H9 (cell line): ENCODE measurements at regions not wholly inside any gene's neighbourhood (a gene's known extent, or its start where the extent isn't known, plus 50 kb on each side); places are given as distances from the start of the nearest gene placed in this dataset.

ENCODE experiments used
- DNase-seq: peaks from one replicate; pipeline ENCODE4 v3.0.0-alpha.2; 2017
- H2AFZ ChIP-seq: one replicate; pipeline ENCODE4 v1.6.1; 2013; ENCODE audit warnings: mild to moderate bottlenecking, low read length, control low read depth, moderate library complexity
- H2AK5ac ChIP-seq: 2 replicates; pipeline ENCODE4 v1.6.1; 2013; ENCODE audit warnings: low read length, control low read depth, mixed read lengths; ENCODE audit not compliant: insufficient read length
- H2BK120ac ChIP-seq: one replicate; pipeline ENCODE4 v1.6.1; 2013; ENCODE audit warnings: low read depth, mild to moderate bottlenecking, low read length, control low read depth, inconsistent platforms; ENCODE audit not compliant: poor library complexity, severe bottlenecking
- H2BK12ac ChIP-seq: 2 replicates; pipeline ENCODE4 v1.6.1; 2013; ENCODE audit warnings: low read length, control low read depth, mixed read lengths, low read depth; ENCODE audit not compliant: insufficient read length
- H2BK15ac ChIP-seq: 2 replicates; pipeline ENCODE4 v1.6.1; 2013; ENCODE audit warnings: low read depth, low read length, control low read depth
- H2BK20ac ChIP-seq: one replicate; pipeline ENCODE4 v1.6.1; 2013; ENCODE audit warnings: low read depth, mild to moderate bottlenecking, low read length, control low read depth, inconsistent platforms; ENCODE audit not compliant: poor library complexity, severe bottlenecking
- H2BK5ac ChIP-seq: 2 replicates; pipeline ENCODE4 v1.6.1; 2013; ENCODE audit warnings: low read length, control low read depth, mixed read lengths; ENCODE audit not compliant: insufficient read length
- H3K14ac ChIP-seq: 2 replicates; pipeline ENCODE4 v1.6.1; 2013; ENCODE audit warnings: low read length, control low read depth; ENCODE audit not compliant: insufficient read depth
- H3K18ac ChIP-seq: 2 replicates; pipeline ENCODE4 v1.6.1; 2013; ENCODE audit warnings: low read depth, mild to moderate bottlenecking, mixed read lengths, low read length, control low read depth; ENCODE audit not compliant: insufficient read length
- H3K23ac ChIP-seq: 2 replicates; pipeline ENCODE4 v1.6.1; 2013; ENCODE audit warnings: low read length, control low read depth, mixed read lengths, low read depth; ENCODE audit not compliant: insufficient read length
- H3K23me2 ChIP-seq: 2 replicates; pipeline ENCODE4 v1.6.1; 2013; ENCODE audit warnings: low read depth, mild to moderate bottlenecking, mixed read lengths, low read length, control low read depth; ENCODE audit not compliant: insufficient read length, poor library complexity, severe bottlenecking
- H3K27ac ChIP-seq: 2 replicates; pipeline ENCODE4 v1.5.1; 2013; ENCODE audit warnings: low read length, control low read depth, mixed read lengths, low read depth; ENCODE audit not compliant: insufficient read length
- H3K27me3 ChIP-seq: 2 replicates; pipeline ENCODE4 v1.6.1; 2013; ENCODE audit warnings: low read length, control low read depth, inconsistent platforms; ENCODE audit not compliant: insufficient read depth
- H3K4ac ChIP-seq: 2 replicates; pipeline ENCODE4 v1.6.1; 2013; ENCODE audit warnings: low read depth, mild to moderate bottlenecking, control low read depth, inconsistent platforms, low read length, moderate library complexity
- H3K4me1 ChIP-seq: 2 replicates; pipeline ENCODE4 v1.6.1; 2013; ENCODE audit warnings: low read length, control low read depth, inconsistent platforms; ENCODE audit not compliant: insufficient read depth
- H3K4me2 ChIP-seq: 2 replicates; pipeline ENCODE4 v1.6.1; 2013; ENCODE audit warnings: low read length, control low read depth, mixed read lengths; ENCODE audit not compliant: insufficient read length, insufficient read depth
- H3K56ac ChIP-seq: 2 replicates; pipeline ENCODE4 v1.6.1; 2013; ENCODE audit warnings: low read depth, mild to moderate bottlenecking, mixed read lengths, low read length, control low read depth; ENCODE audit not compliant: insufficient read length
- H3K79me1 ChIP-seq: 2 replicates; pipeline ENCODE4 v1.6.1; 2013; ENCODE audit warnings: low read depth, mild to moderate bottlenecking, moderate library complexity, low read length, control low read depth, inconsistent platforms; ENCODE audit not compliant: insufficient read depth, poor library complexity, severe bottlenecking
- H3K79me2 ChIP-seq: 2 replicates; pipeline ENCODE4 v1.6.1; 2013; ENCODE audit warnings: low read length, control low read depth, inconsistent platforms; ENCODE audit not compliant: insufficient read depth
- H3K9ac ChIP-seq: 2 replicates; pipeline ENCODE4 v1.6.1; 2013; ENCODE audit warnings: low read length, control low read depth, mixed read lengths; ENCODE audit not compliant: insufficient read length; ENCODE audit errors: extremely low read depth
- H3K9me3 ChIP-seq: one replicate; pipeline ENCODE4 v1.6.1; 2013; ENCODE audit warnings: low read depth, low read length, inconsistent platforms; ENCODE audit not compliant: control insufficient read depth
- H3T11ph ChIP-seq: one replicate; pipeline ENCODE4 v1.6.1; 2013; ENCODE audit warnings: mild to moderate bottlenecking, low read length, control low read depth, inconsistent platforms
- H4K20me1 ChIP-seq: one replicate; pipeline ENCODE4 v1.6.1; 2013; ENCODE audit not compliant: control insufficient read depth, insufficient read length, insufficient read depth
- H4K5ac ChIP-seq: 2 replicates; pipeline ENCODE4 v1.6.1; 2013; ENCODE audit warnings: low read depth, mild to moderate bottlenecking, mixed read lengths, low read length, control low read depth; ENCODE audit not compliant: insufficient read length
- H4K8ac ChIP-seq: replicated peaks from 2 replicates; pipeline ENCODE4 v1.6.1; 2013; ENCODE audit warnings: low read length, control low read depth, mixed read lengths, low read depth; ENCODE audit not compliant: insufficient read length
- H4K91ac ChIP-seq: 2 replicates; pipeline ENCODE4 v1.6.1; 2013; ENCODE audit warnings: low read depth, mild to moderate bottlenecking, moderate library complexity, mixed read lengths, low read length, control low read depth; ENCODE audit not compliant: insufficient read length
- H3K27ac Mint-ChIP-seq, 3 experiments: 2 replicates in 2 of 3; 3 replicates in 1 of 3; pipeline ENCODE4 v1.8.0; 2020 to 2021; ENCODE audit warnings: mixed read lengths in 3 of 3, mild to moderate bottlenecking in 1 of 3, moderate library complexity in 1 of 3
- H3K27me3 Mint-ChIP-seq: 2 replicates; pipeline ENCODE4 v1.8.0; 2021; ENCODE audit warnings: low read depth, mild to moderate bottlenecking, moderate library complexity, mixed read lengths
- H3K36me3 Mint-ChIP-seq, 3 experiments: 2 replicates in 2 of 3; 3 replicates in 1 of 3; pipeline ENCODE4 v1.8.0; 2020 to 2021; ENCODE audit warnings: low read depth in 3 of 3, mixed read lengths in 3 of 3; ENCODE audit not compliant: insufficient read depth in 1 of 3
- H3K4me1 Mint-ChIP-seq, 2 experiments: 2 replicates each; pipeline ENCODE4 v1.8.0; 2020; ENCODE audit warnings: mixed read lengths in 2 of 2
- H3K4me3 Mint-ChIP-seq, 2 experiments: 2 replicates in 1 of 2; 3 replicates in 1 of 2; pipeline ENCODE4 v1.8.0; 2020 to 2021; ENCODE audit warnings: mild to moderate bottlenecking in 2 of 2, mixed read lengths in 2 of 2, moderate library complexity in 1 of 2
- H3K9me3 Mint-ChIP-seq, 2 experiments: 2 replicates in 1 of 2; 3 replicates in 1 of 2; pipeline ENCODE4 v1.8.0; 2020; ENCODE audit warnings: mild to moderate bottlenecking in 2 of 2, mixed read lengths in 2 of 2, moderate library complexity in 1 of 2
- WGBS: extraction: QIAGEN DNeasy Blood & Tissue Kit; methylation state at CpG from one replicate; pipeline ENCODE4 v1.1.7; 2013; ENCODE audit warnings: missing lambda C conversion rate, low lambda C conversion rate, mixed read lengths; ENCODE audit not compliant: insufficient read length; ENCODE audit errors: extremely low coverage; 5-methylcytosine and 5-hydroxymethylcytosine counted together
- TF ChIP-seq, protein P1 (sequence below): fragments of 200-600 bp; sonication (generic); conservative IDR thresholded peaks from 3 replicates; pipeline ENCODE4 v1.8.0; 2021; ENCODE audit warnings: antibody characterized with exemption, mild to moderate bottlenecking

DNA sequence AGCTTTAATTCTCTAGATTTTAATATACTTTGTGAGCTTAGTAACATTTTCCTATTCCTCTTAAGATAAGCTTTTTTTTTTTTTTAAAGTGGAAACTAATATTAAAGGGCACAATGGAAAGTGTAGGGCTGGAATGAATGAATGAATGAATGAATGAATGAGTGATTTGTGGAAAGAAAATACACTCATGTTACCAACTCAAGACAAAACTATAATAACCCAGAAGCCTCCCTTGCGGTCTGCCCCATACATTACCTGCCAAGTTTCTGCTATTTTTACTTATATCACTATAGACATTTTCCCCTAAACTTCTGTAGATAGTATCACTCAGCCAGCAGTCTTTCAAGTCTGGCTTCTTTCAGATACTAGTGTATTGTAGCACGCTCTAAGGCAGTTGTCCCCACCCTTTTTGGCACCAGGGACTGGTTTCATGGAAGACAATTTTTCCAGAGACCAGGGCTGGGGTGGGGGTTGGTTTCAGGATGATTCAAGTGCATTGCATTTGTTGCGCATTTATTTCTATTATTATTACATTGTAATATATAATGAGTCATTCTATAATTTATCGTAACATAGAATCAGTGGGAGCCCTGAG, 932.2 kb downstream of the TBC1D22A start:
- Histone ChIP-seq H3K56ac (no peak overlapping the region), H4K20me1 (no peaks in the 10 kb centered on the region), H4K8ac (no peak overlapping the region), H4K5ac (no peak overlapping the region), H3K4me2 (no peak overlapping the region), H4K91ac (no peak overlapping the region), H3K9me3 (no peaks in the 10 kb centered on the region), H2AFZ (no peak overlapping the region), H3K27ac (no peak overlapping the region), H2AK5ac (no peak overlapping the region), H3K14ac (no peak overlapping the region), H2BK12ac (no peak overlapping the region), H3K23ac (no peak overlapping the region), H2BK5ac (no peak overlapping the region), H3K79me2 (no peaks in the 10 kb centered on the region), H3T11ph (no peak overlapping the region), H3K9ac (no peak overlapping the region), H3K4ac (no peak overlapping the region), H3K18ac (no peak overlapping the region), H2BK120ac (no peak overlapping the region), H3K4me1 (no peaks in the 10 kb centered on the region), H3K27me3 (no peaks in the 10 kb centered on the region), H2BK20ac (no peak overlapping the region), H2BK15ac (no peak overlapping the region), H3K79me1 (no peaks in the 10 kb centered on the region), H3K23me2 (no peaks in the 10 kb centered on the region)
- Mint-ChIP-seq H3K9me3 (peaks cover 0 to 3% of the 10 kb centered on the region in 2 experiments; a peak in 2 of 5 replicates), H3K4me3 (no peak overlapping the region), H3K27ac (no peak overlapping the region), H3K27me3 (no peaks in the 10 kb centered on the region), H3K36me3 (no peaks in the 10 kb centered on the region; a peak in 2 of 7 replicates), H3K4me1 (peaks cover 15 to 18% of the 10 kb centered on the region in 2 experiments)
- no CpG with 5 or more reads among the region's 4 CpGs for WGBS
- no peak for DNase-seq
- TF ChIP-seq, protein P1, sequence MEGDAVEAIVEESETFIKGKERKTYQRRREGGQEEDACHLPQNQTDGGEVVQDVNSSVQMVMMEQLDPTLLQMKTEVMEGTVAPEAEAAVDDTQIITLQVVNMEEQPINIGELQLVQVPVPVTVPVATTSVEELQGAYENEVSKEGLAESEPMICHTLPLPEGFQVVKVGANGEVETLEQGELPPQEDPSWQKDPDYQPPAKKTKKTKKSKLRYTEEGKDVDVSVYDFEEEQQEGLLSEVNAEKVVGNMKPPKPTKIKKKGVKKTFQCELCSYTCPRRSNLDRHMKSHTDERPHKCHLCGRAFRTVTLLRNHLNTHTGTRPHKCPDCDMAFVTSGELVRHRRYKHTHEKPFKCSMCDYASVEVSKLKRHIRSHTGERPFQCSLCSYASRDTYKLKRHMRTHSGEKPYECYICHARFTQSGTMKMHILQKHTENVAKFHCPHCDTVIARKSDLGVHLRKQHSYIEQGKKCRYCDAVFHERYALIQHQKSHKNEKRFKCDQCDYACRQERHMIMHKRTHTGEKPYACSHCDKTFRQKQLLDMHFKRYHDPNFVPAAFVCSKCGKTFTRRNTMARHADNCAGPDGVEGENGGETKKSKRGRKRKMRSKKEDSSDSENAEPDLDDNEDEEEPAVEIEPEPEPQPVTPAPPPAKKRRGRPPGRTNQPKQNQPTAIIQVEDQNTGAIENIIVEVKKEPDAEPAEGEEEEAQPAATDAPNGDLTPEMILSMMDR = no peak
